KMS-11 (cell line): ENCODE measurements at regions not wholly inside any gene's neighbourhood (a gene's known extent, or its start where the extent isn't known, plus 50 kb on each side); places are given as distances from the start of the nearest gene placed in this dataset.

Experiments
- H2AFZ ChIP-seq: fragments of 200-600 bp; sonication (generic); 2 replicates; pipeline ENCODE4 v1.6.1; 2016; ENCODE audit warnings: antibody characterized with exemption, mixed run types, low read depth
- H3K27ac ChIP-seq: fragments of 200-600 bp; sonication (generic); 2 replicates; pipeline ENCODE4 v1.6.1; 2016; ENCODE audit warnings: mild to moderate bottlenecking, mixed run types
- H3K27me3 ChIP-seq: fragments of 200-600 bp; sonication (generic); 2 replicates; pipeline ENCODE4 v1.6.1; 2017; ENCODE audit warnings: mild to moderate bottlenecking, low read depth, mixed run types, moderate library complexity; ENCODE audit not compliant: insufficient read depth
- H3K36me3 ChIP-seq: fragments of 200-600 bp; sonication (generic); 2 replicates; pipeline ENCODE4 v1.6.1; 2017; ENCODE audit warnings: mild to moderate bottlenecking, mixed run types; ENCODE audit not compliant: insufficient read depth
- H3K4me1 ChIP-seq: fragments of 200-600 bp; sonication (generic); 2 replicates; pipeline ENCODE4 v1.6.1; 2016; ENCODE audit warnings: mild to moderate bottlenecking, low read depth, mixed run types; ENCODE audit not compliant: poor library complexity, severe bottlenecking
- H3K4me2 ChIP-seq: fragments of 200-600 bp; sonication (generic); 2 replicates; pipeline ENCODE4 v1.7.0; 2016; ENCODE audit warnings: mild to moderate bottlenecking, mixed run types
- H3K4me3 ChIP-seq: fragments of 200-600 bp; sonication (generic); IDR thresholded peaks from 2 replicates; pipeline ENCODE4 v1.6.1; 2017; ENCODE audit warnings: low read depth, low read length, mixed read lengths; ENCODE audit not compliant: insufficient read depth
- H3K79me2 ChIP-seq: fragments of 200-600 bp; sonication (generic); 2 replicates; pipeline ENCODE4 v1.6.1; 2016; ENCODE audit warnings: low read depth, mixed run types; ENCODE audit not compliant: insufficient read depth
- H3K9ac ChIP-seq: fragments of 200-600 bp; sonication (generic); 2 replicates; pipeline ENCODE4 v1.6.1; 2016; ENCODE audit warnings: mild to moderate bottlenecking, mixed run types
- H4K20me1 ChIP-seq: fragments of 200-600 bp; sonication (generic); 2 replicates; pipeline ENCODE4 v1.6.1; 2016; ENCODE audit warnings: mild to moderate bottlenecking, mixed run types; ENCODE audit not compliant: insufficient read depth
- CTCF ChIP-seq: fragments of 200-600 bp; sonication (generic); conservative IDR thresholded peaks from 2 replicates; pipeline ENCODE4 v1.6.1; 2017; ENCODE audit warnings: low read depth, mild to moderate bottlenecking, antibody characterized with exemption, low read length, moderate library complexity, mixed read lengths

GRCh38 chr11:104510169-104510568, 346.2 kb upstream of the PDGFD start:
- H3K4me3 ChIP-seq: no peak overlapping the region
- H3K27me3 ChIP-seq: no peaks in the 10 kb centered on the region
- TF ChIP-seq CTCF: no peak
- no peak overlapping the region for H3K4me2 ChIP-seq
- no peaks in the 10 kb centered on the region for H3K4me1 ChIP-seq
- no peaks in the 10 kb centered on the region for H3K36me3 ChIP-seq
- H3K79me2 ChIP-seq: no peaks in the 10 kb centered on the region
- H2AFZ ChIP-seq: no peak overlapping the region
- no peak overlapping the region for H3K27ac ChIP-seq
- no peaks in the 10 kb centered on the region for H4K20me1 ChIP-seq
- H3K9ac ChIP-seq: no peak overlapping the region

GRCh38 chr11:104490182-104490581, 326.2 kb upstream of the PDGFD start:
- TF ChIP-seq CTCF: no peak
- Histone ChIP-seq H3K27ac (no peak overlapping the region), H3K79me2 (no peaks in the 10 kb centered on the region), H3K4me2 (no peak overlapping the region), H3K4me3 (no peak overlapping the region), H3K9ac (no peak overlapping the region), H3K4me1 (no peaks in the 10 kb centered on the region), H4K20me1 (no peaks in the 10 kb centered on the region), H2AFZ (no peak overlapping the region), H3K36me3 (no peaks in the 10 kb centered on the region), H3K27me3 (no peaks in the 10 kb centered on the region)

GRCh38 chr11:104488561-104488960, 324.6 kb upstream of the PDGFD start:
- Histone ChIP-seq H3K4me1 (no peaks in the 10 kb centered on the region), H2AFZ (no peak overlapping the region), H3K4me3 (no peak overlapping the region), H4K20me1 (no peaks in the 10 kb centered on the region), H3K27me3 (no peaks in the 10 kb centered on the region), H3K9ac (no peak overlapping the region), H3K4me2 (no peak overlapping the region), H3K27ac (no peak overlapping the region), H3K79me2 (no peaks in the 10 kb centered on the region), H3K36me3 (no peaks in the 10 kb centered on the region)
- TF ChIP-seq CTCF: no peak

GRCh38 chr11:104487046-104487806, 323.3 kb upstream of the PDGFD start:
- TF ChIP-seq CTCF: no peak
- Histone ChIP-seq H3K4me3 (no peak overlapping the region), H3K9ac (no peak overlapping the region), H3K4me1 (no peaks in the 10 kb centered on the region), H4K20me1 (no peaks in the 10 kb centered on the region), H3K4me2 (no peak overlapping the region), H3K36me3 (no peaks in the 10 kb centered on the region), H3K27me3 (no peaks in the 10 kb centered on the region), H3K27ac (no peak overlapping the region), H3K79me2 (no peaks in the 10 kb centered on the region), H2AFZ (no peak overlapping the region)
